HUDEP-2 (cell line): ENCODE measurements at regions not wholly inside any gene's neighbourhood (a gene's known extent, or its start where the extent isn't known, plus 50 kb on each side); places are given as distances from the start of the nearest gene placed in this dataset.
"Not testable (repeated sequence)": the region's sequence is repeated elsewhere in the genome, so short reads cannot be mapped to it uniquely, and the experiment has no call there.

Experiments
- DNase-seq, 76 experiments: peaks; one replicate each; lab custom pipeline; 2025; ENCODE audit not compliant: unreplicated experiment in 76 of 76; lab: John Stamatoyannopoulos, UW

- DNase-seq = no peak
These were observed 585.2 kb downstream of the ACTL7B start for GRCh38 chr9:108270561-108270960.

GRCh38 chr9:108270051-108270450 lies 585.7 kb downstream of the ACTL7B start:
- DNase-seq = no peak

GRCh38 chr9:108269371-108269770 lies 586.4 kb downstream of the ACTL7B start:
- no peak for DNase-seq

GRCh38 chr9:108265065-108265464 lies 590.7 kb downstream of the ACTL7B start:
- DNase-seq = no peak

- DNase-seq = no peak
These were observed 591.7 kb downstream of the ACTL7B start for GRCh38 chr9:108264093-108264492.

GRCh38 chr9:108262836-108263235 lies 593.0 kb downstream of the ACTL7B start:
- no peak for DNase-seq

GRCh38 chr9:108259917-108260675 lies 595.7 kb downstream of the ACTL7B start:
- DNase-seq = no peak

GRCh38 chr9:108258640-108259039 lies 597.1 kb downstream of the ACTL7B start:
- DNase-seq = no peak

GRCh38 chr9:108257382-108257781 lies 598.4 kb downstream of the ACTL7B start:
- no peak for DNase-seq

GRCh38 chr9:108254236-108254635 lies 601.5 kb downstream of the ACTL7B start:
- DNase-seq = no peak

- DNase-seq = not testable (repeated sequence)
These were observed 608.4 kb downstream of the ACTL7B start for GRCh38 chr9:108247391-108247790.

GRCh38 chr9:108245901-108246300 lies 609.9 kb downstream of the ACTL7B start:
- no peak for DNase-seq

- DNase-seq = no peak
These were observed 610.5 kb downstream of the ACTL7B start for GRCh38 chr9:108245331-108245730.

- DNase-seq = no peak
These were observed 611.1 kb downstream of the ACTL7B start for GRCh38 chr9:108244686-108245085.

- no peak for DNase-seq
These were observed 614.3 kb downstream of the ACTL7B start for GRCh38 chr9:108241384-108242073.

GRCh38 chr9:108239696-108240321 lies 616.0 kb downstream of the ACTL7B start:
- no peak for DNase-seq

GRCh38 chr9:108235609-108236008 lies 620.2 kb downstream of the ACTL7B start:
- no peak for DNase-seq

- no peak for DNase-seq
These were observed 621.0 kb downstream of the ACTL7B start for GRCh38 chr9:108234811-108235210.

GRCh38 chr9:108225149-108225800 lies 630.5 kb downstream of the ACTL7B start:
- no peak for DNase-seq

- DNase-seq = no peak
These were observed 631.1 kb downstream of the ACTL7B start for GRCh38 chr9:108224716-108225115.

- DNase-seq = peak in 18 of 76 experiments; percentile 1 to 53 (median 14)
These were observed 636.1 kb downstream of the ACTL7B start for GRCh38 chr9:108219664-108220063.
